ENCODE measurements at regions not wholly inside any gene's neighbourhood (a gene's known extent, or its start where the extent isn't known, plus 50 kb on each side); places are given as distances from the start of the nearest gene placed in this dataset.
"Not testable (repeated sequence)": the region's sequence is repeated elsewhere in the genome, so short reads cannot be mapped to it uniquely, and the experiment has no call there.

DNA sequence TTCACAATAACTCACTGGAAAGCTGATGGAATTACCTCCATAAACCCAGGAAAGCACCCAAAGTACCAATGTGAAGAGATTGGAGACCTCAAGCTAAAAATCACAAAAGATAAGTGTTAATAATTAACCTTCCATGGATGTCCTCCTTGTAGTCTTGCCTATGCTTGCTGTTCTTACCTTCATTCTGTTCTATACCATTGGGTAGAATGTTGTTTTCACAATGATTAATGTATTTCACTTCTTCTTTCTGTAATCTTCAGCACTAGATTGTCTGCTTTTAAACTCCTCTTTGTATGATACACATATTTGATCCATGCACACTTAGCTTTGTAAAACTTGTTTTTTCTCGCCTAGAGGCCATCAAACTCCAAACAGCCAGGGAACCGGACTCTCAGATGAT lies 570.3 kb downstream of the RAPGEF2 start:
- no peak for DNase-seq

DNA sequence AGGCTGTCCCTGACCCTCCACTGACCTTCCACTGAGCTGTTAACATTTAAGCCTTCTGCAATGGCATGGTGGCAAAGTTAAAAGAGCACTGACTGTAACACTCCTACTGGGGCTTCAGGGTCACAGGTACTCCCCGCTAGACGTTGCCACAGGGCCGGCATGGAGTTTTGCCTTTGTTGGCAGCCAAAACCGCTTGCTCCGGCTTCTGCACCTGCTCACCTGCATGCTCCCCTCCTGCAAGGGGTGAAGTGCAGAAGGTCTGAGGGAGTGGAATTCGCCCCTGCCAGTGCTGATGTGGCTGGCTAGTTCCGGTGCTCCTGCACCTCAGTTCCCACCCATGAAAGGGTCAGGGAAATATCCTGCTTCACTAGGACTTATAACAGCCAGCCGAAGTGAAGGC lies 571.4 kb downstream of the RAPGEF2 start:
- DNase-seq, result no peak

DNA sequence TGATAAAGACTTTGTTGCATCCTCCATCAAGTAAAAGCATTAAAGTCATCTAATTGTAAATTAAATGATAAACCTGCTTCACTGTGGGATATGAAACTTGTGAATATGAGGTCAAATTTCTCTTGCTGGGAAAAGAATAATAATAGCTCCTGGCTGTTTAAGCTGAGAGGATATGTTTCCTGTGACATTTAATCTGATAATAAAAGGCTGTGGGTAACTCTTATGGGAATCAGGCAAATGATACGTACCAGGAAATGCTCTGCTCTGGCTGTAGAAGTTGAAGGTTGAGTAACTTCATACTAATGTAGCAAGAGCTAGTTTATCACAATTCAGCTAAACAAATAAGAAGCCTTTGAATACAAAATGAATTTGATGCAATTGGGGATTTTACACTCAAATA lies 574.6 kb downstream of the RAPGEF2 start:
- DNase-seq, result no peak

DNA sequence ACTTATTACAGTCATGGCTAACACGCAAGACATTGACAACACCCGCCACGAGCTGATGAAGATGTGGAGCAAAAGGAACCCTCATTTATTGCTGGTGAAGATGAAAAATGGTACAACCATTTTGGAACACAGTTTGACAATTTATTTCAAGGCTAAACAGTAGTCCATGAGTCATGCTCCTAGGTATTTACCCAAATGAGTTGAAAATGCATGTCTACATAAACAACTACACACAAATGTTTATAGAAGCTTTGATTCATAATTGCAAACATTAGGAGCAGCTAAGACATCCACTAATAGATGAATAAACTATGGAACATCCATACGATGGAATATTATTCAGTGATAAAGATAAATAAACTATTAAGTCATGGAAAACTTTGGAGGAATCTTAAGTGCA lies 580.1 kb downstream of the RAPGEF2 start:
- no peak for DNase-seq

DNA sequence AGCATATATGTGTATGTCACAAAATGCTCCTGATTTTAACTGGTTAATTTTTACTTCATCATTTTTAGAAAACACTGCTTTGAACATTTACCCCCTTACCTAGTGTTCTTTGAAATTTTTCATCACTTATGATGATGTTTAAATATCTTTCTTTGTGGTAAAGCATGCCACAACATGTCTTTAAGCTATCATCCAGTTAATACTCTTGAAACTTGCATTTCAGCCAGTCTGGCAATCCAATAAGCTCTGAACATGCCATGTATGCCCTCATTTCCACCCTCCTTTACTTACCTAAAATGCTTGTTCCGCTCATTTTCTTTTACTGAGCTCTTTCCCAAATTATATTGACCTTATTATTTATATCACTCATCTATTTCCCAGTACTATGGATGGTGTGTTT lies 581.2 kb downstream of the RAPGEF2 start:
- DNase-seq, result no peak

DNA sequence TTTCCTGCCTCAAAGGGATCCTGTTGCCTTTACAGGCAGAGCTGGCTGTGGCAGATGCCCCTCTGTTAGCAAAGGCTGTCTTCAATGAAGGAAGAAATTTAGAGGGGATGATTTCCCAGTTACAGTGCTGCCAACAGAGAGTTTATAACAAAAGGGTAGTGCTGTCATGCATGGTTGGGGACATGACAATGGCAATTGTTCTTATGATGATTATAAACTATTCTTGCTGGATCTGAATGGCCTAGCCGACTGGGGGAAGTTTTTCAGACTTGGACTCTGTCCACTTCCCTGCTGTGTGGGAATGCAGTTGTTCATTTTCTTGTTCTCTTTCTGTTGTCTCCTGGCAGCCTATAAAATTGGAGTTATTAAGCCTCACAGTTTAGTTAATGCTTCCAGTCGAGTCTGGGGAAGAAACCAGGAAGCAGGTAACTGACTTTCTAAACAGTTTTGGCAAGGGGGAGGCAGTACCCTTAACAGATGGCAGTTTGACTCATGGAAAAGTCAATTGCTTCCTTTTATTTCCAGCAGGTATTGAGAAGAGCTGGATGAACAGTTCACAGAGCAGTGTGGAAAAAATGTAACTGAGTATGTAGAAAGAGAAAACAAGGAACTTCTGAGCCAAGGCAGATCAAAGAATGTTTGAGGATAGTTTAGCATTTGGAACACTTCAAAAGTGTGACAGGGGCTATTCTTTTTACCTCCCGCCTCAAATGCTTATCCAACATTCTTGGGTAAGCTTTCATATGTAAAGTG lies 582.6 kb downstream of the RAPGEF2 start:
- no peak for DNase-seq

DNA sequence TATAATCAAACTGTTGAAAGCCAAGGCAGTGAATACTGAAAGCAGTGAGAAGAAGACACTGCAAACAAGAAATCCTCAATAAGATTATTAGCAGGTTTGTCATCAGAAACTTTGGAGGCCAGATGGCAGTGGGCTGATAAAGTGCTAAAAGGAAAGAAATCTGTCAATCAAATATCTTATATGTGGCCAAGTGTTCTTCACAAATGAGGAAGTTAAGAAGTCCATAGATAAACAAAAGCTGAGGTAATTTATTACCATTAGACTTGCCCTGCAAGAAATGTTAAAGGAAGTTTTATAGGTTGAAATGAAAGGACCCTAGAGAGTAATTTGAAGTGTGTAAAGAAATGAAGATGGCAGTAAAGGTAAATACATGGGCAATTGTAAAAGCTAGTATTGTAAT lies 586.6 kb downstream of the RAPGEF2 start:
- no peak for DNase-seq

DNA sequence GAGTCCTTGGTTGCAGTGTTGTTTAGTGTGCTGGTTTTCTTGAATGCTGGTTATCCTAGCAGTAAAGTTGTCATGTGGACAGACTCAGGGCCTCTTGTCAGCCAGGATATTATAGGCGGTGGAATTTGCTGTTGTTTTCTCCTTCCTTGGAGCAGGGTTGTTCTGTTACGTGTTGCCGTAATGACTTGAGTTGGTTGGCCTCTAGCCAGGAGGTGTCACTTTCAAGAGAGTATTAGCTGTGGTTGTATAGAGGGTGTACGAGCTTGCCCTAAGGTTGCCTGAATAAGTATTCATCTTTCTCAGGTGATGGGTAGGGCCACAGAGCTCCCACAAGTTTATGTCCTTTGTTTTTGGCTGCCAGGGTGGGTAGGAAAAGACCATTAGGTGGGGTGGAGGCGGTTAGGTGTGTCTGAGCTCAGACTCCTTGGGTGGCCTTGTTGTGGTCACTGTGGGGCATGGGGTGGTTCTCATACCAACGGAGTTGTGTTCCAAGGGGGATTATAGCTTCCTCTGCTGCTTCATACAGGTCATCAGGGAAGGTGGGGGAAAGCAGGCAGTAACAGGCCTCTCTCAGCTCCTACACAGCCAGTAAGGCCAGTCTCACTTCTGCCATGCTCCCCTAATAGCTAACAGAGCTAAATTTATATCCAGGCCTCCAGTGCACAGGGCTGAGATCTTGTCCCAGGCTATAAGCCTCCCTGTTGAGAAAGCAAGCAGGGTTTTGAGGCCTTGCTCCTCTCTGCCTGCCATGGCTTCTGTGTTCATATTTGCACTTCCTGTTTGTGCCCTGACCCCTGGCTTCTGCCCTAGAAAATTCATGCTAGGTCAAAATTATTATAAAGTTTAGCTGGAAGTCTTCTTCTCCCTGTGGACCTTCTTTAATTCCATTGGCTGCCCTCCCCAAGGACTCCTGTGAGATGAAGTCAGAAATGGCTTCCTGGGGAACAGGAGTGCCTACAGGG lies 594.7 kb downstream of the RAPGEF2 start:
- DNase-seq, result no peak

DNA sequence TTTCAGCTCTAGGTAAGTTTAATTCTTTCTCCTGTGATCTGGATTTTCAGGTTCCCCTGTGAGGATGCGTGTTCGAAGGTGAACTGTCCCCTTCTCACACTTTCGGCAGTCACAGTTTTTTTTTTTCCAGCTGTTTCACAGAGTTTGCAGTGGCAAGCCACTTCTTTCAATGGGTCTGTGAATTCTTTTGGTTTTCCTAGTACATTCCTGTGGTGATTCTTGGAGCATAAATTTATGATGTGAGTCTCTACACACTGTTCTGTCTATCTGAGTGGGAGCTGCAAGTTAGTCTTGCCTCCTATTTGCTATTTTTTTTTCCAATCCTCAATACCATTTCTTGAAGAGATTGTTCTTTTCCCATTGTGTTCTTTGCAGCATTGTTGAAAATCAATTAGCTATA lies 595.5 kb downstream of the RAPGEF2 start:
- DNase-seq, result no peak

DNA sequence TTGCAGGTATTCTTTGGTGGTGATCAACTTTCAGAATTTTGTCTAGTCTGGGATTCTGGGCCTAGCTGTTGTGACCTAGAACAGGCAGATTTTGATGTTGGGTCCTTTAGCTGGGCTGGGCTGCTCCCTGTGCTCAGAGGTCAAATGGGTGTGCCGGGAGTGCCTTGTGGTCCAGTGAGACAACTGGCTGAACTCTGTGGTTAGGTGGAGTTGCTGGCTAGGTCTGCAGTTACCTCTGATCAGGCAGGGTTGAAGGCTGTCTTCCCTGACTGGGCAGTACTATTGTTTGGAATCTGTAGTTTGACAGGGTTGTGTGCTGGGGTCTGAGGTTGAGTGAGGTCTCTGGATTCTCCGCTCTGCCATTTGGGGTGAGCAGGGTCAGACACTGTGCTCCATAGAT lies 599.3 kb downstream of the RAPGEF2 start:
- no peak for DNase-seq

DNA sequence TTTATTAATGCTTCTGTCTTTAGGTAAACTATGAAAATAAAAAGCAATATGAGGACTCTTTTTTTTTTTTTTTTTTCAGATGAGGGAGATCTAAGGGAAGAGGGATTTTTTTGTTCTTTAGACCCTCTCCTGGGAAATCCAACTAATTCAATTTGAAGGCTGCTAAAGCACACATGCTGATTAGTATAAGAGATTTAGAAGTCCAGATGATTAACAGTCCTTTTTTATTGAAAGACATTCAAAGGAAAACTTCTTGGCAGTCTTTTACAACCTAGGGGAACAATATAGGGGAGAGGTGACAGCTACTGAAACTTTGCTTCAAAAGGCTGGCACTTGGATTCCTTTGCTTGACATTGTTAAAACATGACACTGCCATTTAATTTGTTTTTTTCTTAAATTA lies 602.5 kb downstream of the RAPGEF2 start:
- DNase-seq, result no peak

DNA sequence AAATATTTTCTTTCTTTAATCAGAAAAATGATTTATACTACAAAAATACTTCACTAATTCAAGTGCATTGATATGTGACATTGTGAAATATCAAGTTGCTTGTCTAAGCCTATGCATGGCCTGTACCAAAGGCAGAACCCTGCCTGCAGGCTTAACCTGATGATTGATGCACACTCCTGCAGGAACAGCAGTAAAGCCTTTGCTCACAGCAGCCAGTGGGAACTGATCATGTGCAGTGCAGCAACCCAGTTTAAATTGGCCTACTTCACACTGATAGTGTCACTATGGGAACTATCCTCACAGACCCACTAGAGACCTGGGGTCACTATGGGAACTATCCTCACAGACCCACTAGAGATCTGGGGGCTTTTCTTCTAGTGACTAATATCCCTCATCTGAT lies 603.8 kb downstream of the RAPGEF2 start:
- DNase-seq, result no peak

DNA sequence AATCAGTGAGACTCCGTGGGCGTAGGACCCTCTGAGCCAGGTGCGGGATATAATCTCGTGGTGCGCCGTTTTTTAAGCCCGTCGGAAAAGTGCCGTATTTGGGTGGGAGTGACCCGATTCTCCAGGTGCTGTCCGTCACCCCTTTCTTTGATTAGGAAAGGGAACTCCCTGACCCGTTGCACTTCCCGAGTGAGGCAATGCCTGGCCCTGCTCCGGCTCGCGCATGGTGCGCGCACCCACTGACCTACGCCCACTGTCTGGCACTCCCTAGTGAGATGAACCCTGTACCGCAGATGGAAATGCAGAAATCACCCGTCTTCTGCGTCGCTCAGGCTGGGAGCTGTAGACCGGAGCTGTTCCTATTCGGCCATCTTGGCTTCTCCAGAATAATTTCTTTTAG lies 612.3 kb downstream of the RAPGEF2 start:
- DNase-seq, result not testable (repeated sequence)

DNA sequence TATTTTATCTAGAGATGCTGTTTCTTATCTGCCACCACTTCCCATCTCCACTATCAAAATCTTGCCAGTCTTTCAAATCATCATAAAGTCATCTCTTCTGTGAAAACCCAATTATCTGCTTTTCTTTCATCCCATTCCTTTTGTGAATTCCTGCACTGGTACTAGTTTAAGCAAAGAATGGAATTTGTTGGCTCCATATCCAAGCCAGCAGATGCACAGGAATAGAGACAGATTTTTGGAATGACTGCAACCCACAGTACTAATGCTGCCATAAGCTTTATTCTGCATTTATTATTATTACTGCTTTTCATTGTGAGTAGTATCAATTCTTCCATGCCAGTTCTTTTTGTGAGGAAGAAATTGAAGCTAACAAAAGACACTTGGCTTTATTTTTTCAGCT lies 616.7 kb downstream of the RAPGEF2 start:
- no peak for DNase-seq

DNA sequence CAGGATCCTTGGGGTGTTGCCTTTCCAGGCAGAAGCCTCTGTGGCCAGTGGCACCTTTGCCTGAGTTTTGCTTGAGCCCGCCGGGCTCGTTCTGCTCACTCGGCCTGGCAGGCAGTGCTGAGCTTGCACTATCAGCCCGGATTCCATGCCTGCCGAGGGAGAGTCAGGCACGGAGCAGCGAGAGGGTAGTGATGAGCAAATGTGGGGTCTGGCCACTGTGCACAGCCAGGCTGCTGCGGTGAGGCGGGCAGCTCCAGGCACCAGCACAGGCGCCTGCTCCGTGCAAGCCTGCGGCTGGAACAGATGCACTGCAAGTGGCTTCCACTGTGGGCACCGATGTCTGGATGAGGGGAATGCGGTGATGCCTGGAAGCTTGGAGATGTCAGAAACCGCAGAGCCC lies 619.2 kb downstream of the RAPGEF2 start:
- DNase-seq, result no peak

DNA sequence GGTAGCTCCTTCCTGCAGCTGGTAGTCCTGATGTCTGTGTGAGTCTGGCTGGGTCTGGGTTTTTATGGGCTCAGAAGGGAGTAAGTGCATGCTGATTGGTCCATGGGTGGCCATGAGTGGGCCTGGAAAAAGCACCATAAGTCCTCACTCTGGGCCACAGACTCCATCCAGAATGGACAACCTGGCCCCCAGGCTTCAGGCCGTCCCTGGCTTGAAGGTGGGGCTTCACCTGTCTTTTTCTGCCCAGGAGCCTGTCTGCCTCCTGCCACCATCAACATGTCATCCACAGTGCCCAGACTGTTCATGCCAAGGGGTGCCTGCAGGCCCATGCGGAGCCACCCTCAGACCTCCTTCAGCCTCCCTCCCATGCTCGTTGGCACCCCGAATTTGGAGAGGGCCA lies 620.0 kb downstream of the RAPGEF2 start:
- DNase-seq, result no peak

DNA sequence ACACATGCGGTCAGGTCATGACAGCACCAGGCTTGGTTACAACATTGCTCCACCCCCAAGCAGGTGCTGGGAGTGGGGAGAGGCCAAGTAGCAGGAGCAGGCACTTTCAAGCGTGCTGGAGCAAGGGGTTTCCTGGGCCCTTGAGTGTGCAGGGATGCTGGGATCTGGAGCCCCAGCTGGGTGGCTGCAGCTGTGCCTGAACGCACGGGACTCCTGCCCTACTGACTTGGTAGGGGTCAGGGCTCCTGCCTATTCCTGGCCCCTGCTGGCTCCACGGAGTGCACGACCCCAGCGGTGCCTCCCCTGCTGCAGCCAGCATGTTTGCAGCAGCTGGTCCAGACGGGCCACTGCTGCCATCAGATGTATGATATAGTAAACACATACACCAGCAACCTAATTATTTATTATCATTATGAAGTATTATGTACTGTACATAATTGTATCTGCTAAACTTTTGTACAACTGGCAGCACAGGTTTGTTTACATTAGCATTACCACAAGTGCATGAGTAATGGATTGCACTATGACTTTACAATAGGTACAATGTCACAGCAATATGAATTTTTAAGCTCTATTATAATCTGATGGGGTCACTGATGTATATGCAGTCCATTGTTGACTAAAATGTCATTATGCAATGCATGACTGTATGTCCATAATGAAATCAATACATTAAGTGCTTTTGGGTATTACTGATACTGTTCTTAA lies 620.6 kb downstream of the RAPGEF2 start:
- no peak for DNase-seq

DNA sequence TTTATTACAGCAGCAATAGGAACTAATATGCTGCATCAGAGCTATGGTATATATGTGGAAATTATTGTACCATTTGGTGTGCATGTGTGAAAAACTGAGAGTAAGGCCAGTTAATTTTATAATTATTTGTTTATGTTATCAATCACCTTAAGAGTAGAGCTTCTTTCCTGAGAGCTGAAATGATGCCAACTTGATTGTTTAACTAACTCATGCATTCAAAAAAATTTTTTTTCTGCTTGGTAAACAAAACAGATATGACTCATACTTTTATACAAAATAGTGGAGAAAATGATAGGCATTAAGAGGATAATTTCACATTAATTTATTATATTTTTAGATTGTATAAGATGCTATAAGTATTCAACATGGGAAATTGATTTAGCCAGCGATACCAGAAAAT lies 622.7 kb downstream of the RAPGEF2 start:
- DNase-seq, result no peak

DNA sequence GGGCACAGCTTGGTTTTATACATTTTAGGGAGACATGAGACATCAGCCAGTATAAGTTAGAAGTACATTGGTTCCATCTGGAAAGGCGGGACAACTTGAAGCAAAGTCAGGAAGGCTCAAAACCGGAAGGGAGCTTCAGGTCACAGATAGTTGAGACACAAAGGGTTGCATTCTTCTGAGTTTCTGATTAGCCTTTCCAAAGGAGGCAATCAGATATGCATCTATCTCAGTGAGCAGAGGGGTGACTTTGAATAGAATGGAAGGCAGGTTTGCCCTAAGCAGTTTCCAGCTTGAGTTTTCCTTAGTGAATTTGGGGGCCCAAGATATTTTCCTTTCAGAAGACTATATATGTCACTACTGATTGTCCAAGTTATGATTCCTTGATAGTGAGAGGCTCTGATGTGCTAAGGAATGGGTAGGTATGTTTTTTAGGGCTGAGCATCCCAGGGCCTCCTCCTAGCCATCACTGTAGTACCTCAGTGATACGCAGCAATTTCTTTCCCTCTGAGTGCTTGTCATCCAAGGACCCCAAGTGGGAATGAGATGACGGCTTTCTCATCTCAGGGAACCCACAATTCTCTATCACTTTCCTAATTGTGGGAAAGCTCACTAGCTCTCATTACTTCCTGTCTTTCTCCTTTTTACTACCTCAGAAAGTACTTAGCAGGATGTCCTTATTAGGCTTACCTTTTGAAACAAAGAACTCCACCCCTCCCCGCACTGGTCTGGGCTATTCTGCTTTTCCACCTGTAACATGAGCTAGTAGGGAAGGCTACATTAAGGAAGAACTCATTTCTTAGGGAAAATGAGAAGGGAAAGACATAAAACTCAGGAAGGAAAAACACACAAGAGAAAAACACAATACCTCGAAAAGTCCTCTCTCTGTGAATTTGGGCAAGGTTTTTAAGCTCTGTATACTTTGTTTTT lies 632.7 kb downstream of the RAPGEF2 start:
- no peak for DNase-seq

DNA sequence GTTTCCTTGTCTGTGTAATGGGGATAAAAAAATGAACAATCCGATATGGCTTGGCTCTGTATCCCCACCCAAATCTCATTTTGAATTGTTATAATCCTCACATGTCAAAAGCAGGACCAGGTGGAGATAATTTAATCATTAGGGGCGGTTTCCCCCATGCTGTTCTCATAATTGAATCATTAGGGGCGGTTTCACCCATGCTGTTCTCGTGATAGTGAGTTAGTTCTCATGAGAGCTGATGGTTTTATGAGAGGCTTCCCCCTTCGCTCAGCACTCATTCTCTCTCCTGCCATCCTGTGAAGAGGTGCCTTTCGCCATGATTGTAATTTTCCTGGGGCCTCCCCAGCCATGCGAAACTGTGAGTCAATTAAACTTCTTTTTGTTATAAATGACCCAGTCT lies 633.5 kb downstream of the RAPGEF2 start:
- no peak for DNase-seq

DNA sequence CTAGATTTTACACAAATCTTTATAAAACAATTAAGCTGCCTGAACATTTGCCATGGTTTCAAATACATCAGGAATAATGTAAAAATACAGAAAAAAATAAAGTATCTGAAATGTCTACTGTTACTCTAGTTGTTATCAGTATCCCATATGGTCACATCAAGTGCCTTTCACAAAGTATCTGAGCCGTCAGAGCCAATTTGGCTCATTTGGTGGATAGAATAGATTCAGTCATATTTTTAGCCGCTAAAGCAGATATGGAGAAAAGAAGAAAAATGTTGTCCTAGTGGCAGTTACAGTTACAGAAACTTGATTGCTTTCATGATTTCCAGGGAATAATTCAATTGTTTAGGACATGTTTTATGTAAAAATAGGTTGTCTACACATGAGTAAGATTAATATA lies 641.1 kb downstream of the RAPGEF2 start:
- DNase-seq, result no peak

DNA sequence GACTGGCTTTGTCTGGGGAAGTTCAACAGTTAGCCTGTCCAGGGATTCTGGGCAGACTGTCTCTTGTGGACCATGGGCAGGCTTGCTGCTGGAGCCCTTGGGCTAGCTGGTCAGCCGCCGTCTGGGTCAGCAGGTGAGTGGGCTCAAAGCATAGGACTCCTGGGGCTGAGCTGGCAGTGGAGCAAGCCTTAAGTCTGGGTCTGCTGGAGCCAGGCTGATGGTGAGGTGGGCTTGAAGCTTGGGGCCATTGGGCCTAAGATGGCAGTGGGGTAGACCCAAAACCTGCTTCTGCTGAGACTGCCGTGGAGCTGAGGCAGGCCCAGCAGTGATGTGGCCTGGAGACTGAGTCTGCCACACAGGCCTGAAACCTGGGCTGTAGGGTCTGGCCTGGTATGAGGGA lies 645.1 kb downstream of the RAPGEF2 start:
- no peak for DNase-seq

All from CD4-positive, alpha-beta T cell treated with Interleukin-10 for 1 hour (primary cell).